ENCODE measurements at regions not wholly inside any gene's neighbourhood (a gene's known extent, or its start where the extent isn't known, plus 50 kb on each side); places are given as distances from the start of the nearest gene placed in this dataset.

GRCh38 chr16:73113336-73113735 lies 65.4 kb upstream of the ZFHX3 start:
- TF ChIP-seq, protein P1, sequence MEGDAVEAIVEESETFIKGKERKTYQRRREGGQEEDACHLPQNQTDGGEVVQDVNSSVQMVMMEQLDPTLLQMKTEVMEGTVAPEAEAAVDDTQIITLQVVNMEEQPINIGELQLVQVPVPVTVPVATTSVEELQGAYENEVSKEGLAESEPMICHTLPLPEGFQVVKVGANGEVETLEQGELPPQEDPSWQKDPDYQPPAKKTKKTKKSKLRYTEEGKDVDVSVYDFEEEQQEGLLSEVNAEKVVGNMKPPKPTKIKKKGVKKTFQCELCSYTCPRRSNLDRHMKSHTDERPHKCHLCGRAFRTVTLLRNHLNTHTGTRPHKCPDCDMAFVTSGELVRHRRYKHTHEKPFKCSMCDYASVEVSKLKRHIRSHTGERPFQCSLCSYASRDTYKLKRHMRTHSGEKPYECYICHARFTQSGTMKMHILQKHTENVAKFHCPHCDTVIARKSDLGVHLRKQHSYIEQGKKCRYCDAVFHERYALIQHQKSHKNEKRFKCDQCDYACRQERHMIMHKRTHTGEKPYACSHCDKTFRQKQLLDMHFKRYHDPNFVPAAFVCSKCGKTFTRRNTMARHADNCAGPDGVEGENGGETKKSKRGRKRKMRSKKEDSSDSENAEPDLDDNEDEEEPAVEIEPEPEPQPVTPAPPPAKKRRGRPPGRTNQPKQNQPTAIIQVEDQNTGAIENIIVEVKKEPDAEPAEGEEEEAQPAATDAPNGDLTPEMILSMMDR (IDR thresholded peaks at IDR 0.05 in 2 of 3, conservative IDR thresholded peaks at IDR 0.05 in 1 of 3; ENCODE audit: borderline replicate concordance in 1 of 3, insufficient read depth in 1 of 3, low read depth in 2 of 3, low read length in 2 of 3): no peak
- TF ChIP-seq ZNF274 (IDR thresholded peaks at IDR 0.05; ENCODE audit: low read depth, low read length): no peak
